Epithelial cell of esophagus (primary cell): ENCODE measurements at regions not wholly inside any gene's neighbourhood (a gene's known extent, or its start where the extent isn't known, plus 50 kb on each side); places are given as distances from the start of the nearest gene placed in this dataset.
A peak's percentile ranks its signal among the peaks of the same experiment; 100 is the strongest.

Source experiments
- DNase-seq: peaks from one replicate; pipeline ENCODE4 v3.0.0; 2010; ENCODE audit warnings: low read depth
- H3K4me3 ChIP-seq: 2 replicates; pipeline ENCODE4 v1.5.1; 2011; ENCODE audit warnings: mild to moderate bottlenecking, low read length, control low read depth
- TF ChIP-seq, protein P1 (sequence below): IDR thresholded peaks from 2 replicates; pipeline ENCODE4 v1.5.1; 2011; ENCODE audit warnings: low read depth, mild to moderate bottlenecking, low read length, control low read depth, inconsistent platforms; ENCODE audit not compliant: insufficient read depth; ENCODE audit errors: missing control alignments

DNA sequence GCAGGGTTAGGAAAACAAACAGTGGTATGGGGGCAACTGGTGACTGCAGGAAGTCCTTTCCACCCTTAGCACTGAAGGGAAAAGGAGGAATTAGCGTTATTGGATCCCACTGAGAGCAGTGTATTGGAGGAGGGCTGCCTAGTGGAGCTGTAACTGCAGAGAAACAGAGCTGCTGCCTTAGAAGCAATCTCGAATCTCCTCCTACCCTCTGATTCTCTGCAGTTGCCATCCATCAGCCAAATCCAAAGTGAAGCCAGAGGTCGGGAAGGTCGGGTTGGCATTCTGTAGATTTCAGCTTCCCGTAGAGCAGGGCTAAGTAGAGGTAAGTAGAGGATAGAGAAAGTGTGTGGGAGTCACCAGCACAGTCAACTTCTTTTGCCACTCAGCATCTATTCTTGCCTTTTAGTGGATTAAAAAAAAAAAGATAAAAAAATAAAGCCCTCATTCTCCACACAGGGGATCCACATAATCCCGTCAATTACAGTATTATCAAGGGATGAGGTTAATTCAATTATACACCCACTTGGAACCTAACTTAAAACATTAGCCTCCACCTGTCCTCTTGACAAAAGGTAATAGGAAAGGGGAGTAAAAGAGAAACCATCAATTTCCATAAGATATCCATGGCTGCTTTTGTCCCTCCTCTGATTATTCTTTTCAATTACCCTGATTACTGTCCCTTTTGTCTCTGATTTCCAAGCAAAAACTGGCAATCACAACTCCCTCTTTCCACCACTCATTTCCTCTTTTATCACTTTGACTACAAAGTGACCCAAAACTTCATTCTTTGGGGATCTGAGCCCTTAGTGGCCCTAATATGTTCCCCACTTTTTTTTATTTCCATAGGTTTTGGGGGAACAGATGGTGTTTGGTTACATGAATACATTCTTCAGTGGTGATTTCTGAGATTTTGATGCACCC, 234.7 kb downstream of the RBM26 start:
- TF ChIP-seq, protein P1, sequence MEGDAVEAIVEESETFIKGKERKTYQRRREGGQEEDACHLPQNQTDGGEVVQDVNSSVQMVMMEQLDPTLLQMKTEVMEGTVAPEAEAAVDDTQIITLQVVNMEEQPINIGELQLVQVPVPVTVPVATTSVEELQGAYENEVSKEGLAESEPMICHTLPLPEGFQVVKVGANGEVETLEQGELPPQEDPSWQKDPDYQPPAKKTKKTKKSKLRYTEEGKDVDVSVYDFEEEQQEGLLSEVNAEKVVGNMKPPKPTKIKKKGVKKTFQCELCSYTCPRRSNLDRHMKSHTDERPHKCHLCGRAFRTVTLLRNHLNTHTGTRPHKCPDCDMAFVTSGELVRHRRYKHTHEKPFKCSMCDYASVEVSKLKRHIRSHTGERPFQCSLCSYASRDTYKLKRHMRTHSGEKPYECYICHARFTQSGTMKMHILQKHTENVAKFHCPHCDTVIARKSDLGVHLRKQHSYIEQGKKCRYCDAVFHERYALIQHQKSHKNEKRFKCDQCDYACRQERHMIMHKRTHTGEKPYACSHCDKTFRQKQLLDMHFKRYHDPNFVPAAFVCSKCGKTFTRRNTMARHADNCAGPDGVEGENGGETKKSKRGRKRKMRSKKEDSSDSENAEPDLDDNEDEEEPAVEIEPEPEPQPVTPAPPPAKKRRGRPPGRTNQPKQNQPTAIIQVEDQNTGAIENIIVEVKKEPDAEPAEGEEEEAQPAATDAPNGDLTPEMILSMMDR, result no peak
- no peak for DNase-seq
- H3K4me3 ChIP-seq, result no peak overlapping the region

DNA sequence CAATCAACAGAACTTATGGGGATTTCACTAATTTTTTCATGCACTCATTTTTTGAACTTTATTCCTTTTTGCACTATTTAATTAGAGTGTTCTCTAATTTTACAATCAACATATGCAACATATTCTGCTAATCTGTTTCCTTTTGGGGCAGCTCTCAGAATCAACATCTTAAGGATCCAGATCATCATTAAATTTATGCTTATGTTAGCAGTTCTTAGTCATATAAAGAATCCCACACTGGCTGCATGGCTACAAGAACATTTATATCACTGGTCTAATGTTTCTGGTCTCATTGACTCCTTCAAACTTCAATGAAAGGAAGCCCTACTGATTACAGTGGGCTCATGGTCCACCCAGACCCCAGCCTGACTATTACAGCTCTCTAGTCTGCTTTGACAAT, 245.2 kb downstream of the RBM26 start:
- TF ChIP-seq, protein P1, result no peak
- no peak for DNase-seq
- H3K4me3 ChIP-seq, result no peak overlapping the region

DNA sequence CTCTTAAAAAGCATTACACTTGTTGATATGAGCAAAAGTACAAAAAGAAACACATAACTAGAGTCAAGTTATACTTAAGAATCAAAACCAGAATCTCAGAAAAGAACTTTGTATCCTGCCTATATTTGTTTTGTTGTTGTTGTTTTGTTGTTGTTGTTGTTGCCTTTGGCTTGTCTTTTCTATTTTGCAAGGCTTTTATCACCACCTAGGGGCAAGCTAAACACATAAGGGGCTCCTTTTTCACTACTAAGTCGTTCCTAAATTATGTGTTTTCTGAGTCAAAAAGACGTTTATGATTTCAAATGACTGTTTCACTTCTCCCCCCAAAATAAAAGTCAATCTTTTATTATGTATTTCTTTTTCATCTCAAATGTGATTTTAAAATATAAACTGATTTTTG, 250.2 kb downstream of the RBM26 start:
- TF ChIP-seq, protein P1, result no peak
- H3K4me3 ChIP-seq, result no peak overlapping the region
- DNase-seq, result no peak

DNA sequence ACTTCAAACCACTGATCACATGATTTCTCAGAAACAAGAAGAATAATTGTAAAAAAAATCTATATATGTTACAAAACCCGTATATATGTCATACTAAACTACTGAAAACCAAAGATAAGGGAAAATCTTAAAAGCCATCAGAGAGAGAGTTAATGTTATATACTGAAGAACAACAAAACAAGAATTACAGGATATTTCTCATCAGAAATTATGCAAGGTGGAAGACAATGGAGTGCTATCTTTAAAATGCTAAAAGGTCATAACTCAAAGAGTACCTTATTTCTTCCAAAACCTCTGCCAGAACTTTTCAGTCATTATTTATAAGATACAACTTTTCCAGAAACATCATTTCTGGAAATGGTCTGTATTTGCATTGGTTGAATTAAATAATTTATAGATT, 256.8 kb downstream of the RBM26 start:
- TF ChIP-seq, protein P1, result no peak
- no peak for DNase-seq
- H3K4me3 ChIP-seq, result no peak overlapping the region

DNA sequence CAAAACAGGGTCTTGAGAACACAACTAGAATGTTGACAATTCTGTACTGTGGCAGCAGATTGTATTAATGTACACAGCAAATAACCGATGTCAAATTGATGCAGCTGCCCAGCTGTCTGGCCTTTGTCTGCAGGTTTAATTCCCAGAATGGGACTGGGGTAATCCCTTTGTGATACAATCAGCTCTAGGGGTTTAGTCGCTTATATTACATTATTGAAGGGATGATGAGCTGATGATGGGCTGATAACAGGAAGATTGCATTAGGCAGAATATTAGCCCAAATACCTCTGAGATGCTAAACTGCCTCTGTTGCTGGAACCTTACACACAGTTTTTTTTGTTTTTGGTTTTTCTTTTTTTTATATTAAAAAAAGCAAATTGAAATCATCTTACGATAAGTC, 265.0 kb downstream of the RBM26 start:
- DNase-seq, result no peak
- TF ChIP-seq, protein P1, result no peak
- H3K4me3 ChIP-seq, result no peak overlapping the region

DNA sequence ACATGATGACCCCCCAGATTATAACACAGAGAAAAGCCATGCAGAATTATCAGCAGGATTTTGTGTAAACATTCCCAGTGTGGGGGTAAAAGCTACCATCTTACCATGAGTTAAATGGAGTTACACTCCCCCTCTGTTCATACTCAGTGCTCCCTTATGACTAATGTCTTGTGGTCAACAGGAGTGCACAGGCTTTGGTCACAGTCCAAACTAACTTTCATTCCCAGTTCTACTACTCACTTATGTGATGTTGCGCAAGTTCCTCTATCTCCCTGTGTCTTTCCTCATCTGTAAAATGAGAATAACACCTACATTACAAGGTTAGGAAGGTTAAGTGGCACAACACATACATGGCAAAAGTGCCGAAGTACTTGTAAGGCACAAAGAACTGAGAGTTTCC, 277.9 kb downstream of the RBM26 start:
- TF ChIP-seq, protein P1, result no peak
- H3K4me3 ChIP-seq, result no peak overlapping the region
- DNase-seq, result peak; percentile 85

DNA sequence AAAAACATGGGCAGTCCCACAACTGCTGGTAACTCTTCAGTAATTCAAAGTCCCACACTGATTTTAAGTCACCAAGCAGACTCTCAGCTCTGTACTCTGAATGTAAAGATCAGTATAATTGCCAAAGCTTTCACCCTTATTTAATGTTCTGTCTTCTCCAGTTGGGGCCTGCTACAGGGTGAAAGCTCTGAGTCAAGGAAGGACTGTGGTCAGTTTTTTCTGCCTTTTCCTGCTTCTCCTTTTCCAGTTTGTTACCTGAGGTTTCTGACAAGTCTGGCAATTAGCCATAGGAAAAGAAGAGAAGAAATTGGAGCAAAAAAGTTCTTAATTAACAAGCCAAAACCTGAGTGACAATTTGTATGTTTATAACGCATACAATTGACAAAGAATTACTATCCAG, 279.3 kb downstream of the RBM26 start:
- TF ChIP-seq, protein P1, result no peak
- no peak overlapping the region for H3K4me3 ChIP-seq
- peak; percentile 27 for DNase-seq
